ENCODE measurements at regions not wholly inside any gene's neighbourhood (a gene's known extent, or its start where the extent isn't known, plus 50 kb on each side); places are given as distances from the start of the nearest gene placed in this dataset.

GRCh38 chr18:22688877-22689496 is 244.1 kb upstream of the RBBP8 start:
- TF ChIP-seq CTCF (IDR thresholded peaks at IDR 0.05; ENCODE audit: low read depth, low read length), result no peak
- no peak for TF ChIP-seq MAX (IDR thresholded peaks at IDR 0.05; ENCODE audit: low read depth, low read length)
